ENCODE measurements at regions not wholly inside any gene's neighbourhood (a gene's known extent, or its start where the extent isn't known, plus 50 kb on each side); places are given as distances from the start of the nearest gene placed in this dataset.

DNA sequence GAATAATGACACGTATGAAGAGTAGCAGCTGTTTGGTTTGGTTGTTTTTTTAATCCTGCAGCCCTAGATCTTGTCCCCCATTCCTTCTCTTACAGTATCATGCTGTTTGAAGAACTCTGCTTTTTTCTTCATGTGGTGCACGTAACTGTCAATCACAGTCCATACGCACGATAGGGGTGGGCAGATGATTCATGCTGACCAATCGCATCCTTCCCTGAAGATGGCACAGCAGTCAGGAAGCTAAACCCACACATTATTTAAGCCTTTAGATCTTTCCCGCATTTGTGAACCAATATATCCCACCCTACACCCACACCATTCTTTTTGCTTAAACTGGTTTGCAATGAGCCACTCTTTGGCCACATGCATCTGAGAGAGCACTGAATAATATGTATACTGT is 158.9 kb upstream of the PLEKHA5 start:
- no peak for DNase-seq

GRCh38 chr12:18971932-18972331 is 157.6 kb upstream of the PLEKHA5 start:
- DNase-seq = no peak

GRCh38 chr12:18975933-18976332 is 153.6 kb upstream of the PLEKHA5 start:
- no peak for DNase-seq

- DNase-seq = no peak
Measured at GRCh38 chr12:18979401-18980126, 150.0 kb upstream of the PLEKHA5 start.

DNA sequence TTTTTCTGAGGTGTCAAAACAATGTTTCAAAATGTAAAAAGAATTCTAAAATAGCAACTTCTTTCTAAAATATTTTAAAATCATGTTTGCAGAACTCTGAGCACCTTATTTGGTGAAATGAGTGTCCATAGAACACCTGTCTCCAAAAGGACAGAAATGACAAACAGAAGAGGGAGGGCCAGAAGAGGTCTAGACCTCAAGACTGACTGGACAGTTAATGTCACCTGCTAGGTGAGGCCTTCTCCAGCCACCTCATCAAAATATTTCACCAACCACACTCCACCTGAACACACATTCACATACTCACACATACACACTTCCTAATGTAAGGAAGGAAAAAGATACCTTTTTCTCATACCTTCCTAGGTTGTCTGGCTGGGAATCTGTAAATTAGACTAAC is 147.8 kb upstream of the PLEKHA5 start:
- no peak for DNase-seq

- DNase-seq = no peak
Measured at GRCh38 chr12:18982226-18982949, 147.1 kb upstream of the PLEKHA5 start.

DNA sequence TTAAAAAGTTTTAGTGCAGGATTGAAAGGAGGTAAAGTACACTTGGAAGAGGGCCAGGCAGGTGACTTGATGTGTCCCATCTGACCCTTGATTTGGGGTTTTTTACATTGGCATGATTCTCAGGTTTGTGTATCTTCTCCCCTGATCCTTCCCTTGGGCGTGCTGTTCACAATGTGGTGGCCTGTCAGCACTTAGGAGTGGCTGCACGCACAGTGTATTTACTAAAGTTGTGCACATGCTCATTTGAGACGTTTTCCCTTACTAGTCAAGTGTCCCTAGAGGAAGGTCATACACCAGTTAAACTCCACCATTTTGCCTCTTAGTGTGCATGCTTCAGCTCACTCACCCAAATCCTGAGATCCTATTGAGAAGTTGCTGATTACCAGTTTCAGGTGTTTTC is 145.7 kb upstream of the PLEKHA5 start:
- DNase-seq = no peak

GRCh38 chr12:18990856-18991255 is 138.7 kb upstream of the PLEKHA5 start:
- DNase-seq = no peak

GRCh38 chr12:18992336-18992735 is 137.2 kb upstream of the PLEKHA5 start:
- no peak for DNase-seq

DNA sequence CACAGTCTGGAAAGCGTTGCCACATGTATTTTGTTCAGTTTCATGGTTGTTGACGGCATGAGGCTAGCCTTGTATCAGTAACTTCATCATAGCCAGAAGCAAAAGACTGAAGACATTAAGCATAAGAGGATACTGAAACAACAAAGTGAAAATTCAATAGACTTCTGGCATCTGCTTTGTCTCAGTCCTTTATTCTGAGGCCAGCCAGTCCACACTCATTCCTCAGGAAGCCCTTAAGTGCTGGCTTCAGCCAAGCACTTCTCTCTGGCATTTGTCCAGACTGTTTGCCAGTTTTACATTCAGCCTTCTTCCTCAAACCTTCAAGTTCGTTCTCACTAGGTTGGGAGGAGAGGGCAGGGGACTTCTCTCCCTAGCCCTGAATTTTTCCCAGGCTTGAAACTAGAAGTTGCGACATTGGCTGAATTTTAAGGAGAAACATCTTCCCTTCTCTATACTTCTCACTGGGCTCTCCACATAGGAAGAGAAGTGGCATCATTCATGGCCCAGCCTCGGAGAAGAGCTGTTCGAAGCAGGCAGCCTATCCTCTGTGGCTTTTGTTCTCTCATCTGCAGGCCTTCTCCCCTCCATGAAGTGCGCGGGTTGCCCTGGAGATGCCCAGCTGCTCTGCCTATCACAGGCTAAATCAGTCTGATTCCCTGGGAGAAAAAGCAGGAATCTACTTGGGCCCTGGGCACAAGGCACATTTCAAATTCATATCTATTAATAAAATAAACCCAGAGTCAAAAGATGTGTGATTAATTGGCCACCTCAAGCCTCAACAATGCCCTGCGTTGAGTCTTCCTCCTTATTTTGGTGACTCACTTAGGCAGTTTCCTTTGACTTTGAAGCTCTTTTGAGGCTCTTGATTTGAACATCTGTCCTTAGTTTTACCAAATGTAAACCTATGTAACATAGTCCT is 130.9 kb upstream of the PLEKHA5 start:
- no peak for DNase-seq

DNA sequence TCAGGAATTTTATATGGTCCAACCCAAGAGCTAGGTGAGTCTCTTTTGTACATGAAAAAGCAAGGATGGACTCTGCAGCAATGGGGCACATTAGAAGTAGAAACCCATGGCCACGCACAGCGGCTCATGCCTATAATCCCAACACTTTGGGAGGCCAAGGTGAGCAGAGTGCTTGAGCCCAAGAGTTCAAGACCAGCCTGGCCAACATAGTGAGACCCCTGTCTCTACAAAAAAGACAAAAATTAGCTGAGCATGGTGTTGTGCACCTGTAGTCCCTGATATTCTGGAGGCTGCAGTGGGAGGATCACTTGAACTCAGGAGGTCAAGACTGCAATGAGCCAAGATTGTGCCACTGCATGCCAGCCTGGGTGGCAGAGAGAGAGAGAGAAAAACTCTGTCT is 128.7 kb upstream of the PLEKHA5 start:
- DNase-seq = no peak

- no peak for DNase-seq
Measured at GRCh38 chr12:19002216-19002615, 127.3 kb upstream of the PLEKHA5 start.

GRCh38 chr12:19003141-19003540 is 126.4 kb upstream of the PLEKHA5 start:
- no peak for DNase-seq

GRCh38 chr12:19003987-19004619 is 125.4 kb upstream of the PLEKHA5 start:
- DNase-seq = no peak

GRCh38 chr12:19005257-19005801 is 124.2 kb upstream of the PLEKHA5 start:
- no peak for DNase-seq

GRCh38 chr12:19006626-19007137 is 122.9 kb upstream of the PLEKHA5 start:
- DNase-seq = no peak

GRCh38 chr12:19008102-19008501 is 121.4 kb upstream of the PLEKHA5 start:
- no peak for DNase-seq

- no peak for DNase-seq
Measured at GRCh38 chr12:19010087-19010486, 119.4 kb upstream of the PLEKHA5 start.

- DNase-seq = no peak
Measured at GRCh38 chr12:19010726-19011125, 118.8 kb upstream of the PLEKHA5 start.

GRCh38 chr12:19012965-19013364 is 116.6 kb upstream of the PLEKHA5 start:
- no peak for DNase-seq

DNA sequence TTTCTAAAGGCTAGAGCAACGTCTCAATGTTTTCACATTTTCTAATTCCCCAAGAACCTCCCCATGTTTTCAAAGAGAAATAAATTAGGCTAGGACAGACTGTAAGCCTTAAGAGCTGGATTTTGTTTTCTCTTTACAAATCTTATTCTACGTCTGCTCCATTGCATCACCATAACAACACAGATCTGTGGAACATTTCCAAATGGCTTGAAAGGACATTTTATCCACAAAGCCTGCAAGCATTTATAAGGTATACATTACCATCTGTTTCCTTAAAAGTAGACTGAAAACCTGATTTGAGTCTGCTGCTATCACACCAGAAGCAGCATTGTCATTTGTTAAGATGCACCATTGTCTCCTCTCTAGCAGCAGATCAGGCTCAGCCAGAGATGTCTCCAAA is 115.3 kb upstream of the PLEKHA5 start:
- no peak for DNase-seq

DNA sequence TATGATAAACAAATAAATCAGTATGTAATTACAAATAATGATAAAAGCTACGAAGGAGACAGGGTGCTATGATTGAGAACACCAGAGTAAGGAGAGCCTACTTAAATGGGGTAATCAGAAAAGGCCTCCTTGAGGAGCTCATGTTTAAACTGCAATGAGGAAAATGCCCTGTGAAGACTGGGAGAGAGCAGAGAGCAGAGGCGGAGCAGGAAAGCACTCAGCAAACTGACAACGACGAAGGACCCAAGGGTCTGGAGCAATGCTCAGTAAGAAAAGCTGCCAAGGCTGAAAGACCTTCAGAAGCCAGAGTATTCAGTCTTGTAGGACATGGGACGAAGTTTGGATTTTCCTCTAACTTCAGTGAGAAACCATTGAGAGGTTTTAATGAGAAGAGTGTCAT is 114.2 kb upstream of the PLEKHA5 start:
- DNase-seq = no peak
